CD14-positive monocyte (primary cell): ENCODE measurements at regions not wholly inside any gene's neighbourhood (a gene's known extent, or its start where the extent isn't known, plus 50 kb on each side); places are given as distances from the start of the nearest gene placed in this dataset.

Experiments used
- DNase-seq, 3 donors: peaks; one replicate each; pipeline ENCODE4 v3.0.0-alpha.2; 2011 to 2022
- H2AFZ ChIP-seq: 2 replicates; pipeline ENCODE4 v1.6.0; 2012; ENCODE audit warnings: mild to moderate bottlenecking, low read depth, low read length, inconsistent platforms; ENCODE audit not compliant: insufficient read depth, poor library complexity, severe bottlenecking
- H3K27ac ChIP-seq, 2 donors: 1 replicate in 1 of 2; 2 replicates in 1 of 2; pipeline ENCODE4 v1.5.1; 2012 to 2013; ENCODE audit warnings: low read length in 2 of 2, control low read depth in 1 of 2, inconsistent platforms in 1 of 2, low read depth in 1 of 2, mild to moderate bottlenecking in 1 of 2
- H3K27me3 ChIP-seq, 2 donors: one replicate each; pipeline versions ENCODE4 v1.6.0 to v1.6.1; 2011 to 2013; ENCODE audit warnings: low read length in 2 of 2; ENCODE audit not compliant: control insufficient read depth in 2 of 2, insufficient read depth in 2 of 2
- H3K36me3 ChIP-seq, 2 donors: replicated peaks in 1 of 2; 1 replicate in 1 of 2; 2 replicates in 1 of 2; pipeline versions ENCODE4 v1.5.1 to v1.6.1; 2012 to 2013; ENCODE audit warnings: low read length in 2 of 2, control low read depth in 1 of 2, inconsistent platforms in 1 of 2, mild to moderate bottlenecking in 1 of 2; ENCODE audit not compliant: insufficient read depth in 2 of 2, control insufficient read depth in 1 of 2
- H3K4me1 ChIP-seq, 2 donors: 1 replicate in 1 of 2; 2 replicates in 1 of 2; pipeline versions ENCODE4 v1.5.1 to v1.6.1; 2012 to 2013; ENCODE audit warnings: low read length in 2 of 2, control low read depth in 1 of 2, inconsistent platforms in 1 of 2, mild to moderate bottlenecking in 1 of 2, moderate library complexity in 1 of 2; ENCODE audit not compliant: insufficient read depth in 2 of 2, control insufficient read depth in 1 of 2
- H3K4me2 ChIP-seq: replicated peaks from 2 replicates; pipeline ENCODE3; 2012; ENCODE audit warnings: low read length, moderate library complexity, mild to moderate bottlenecking; ENCODE audit not compliant: poor library complexity, severe bottlenecking; ENCODE audit errors: extremely low read depth
- H3K4me3 ChIP-seq, 3 experiments: fragments of 200-600 bp in 1 of 3; sonication (generic) in 1 of 3; replicated peaks in 1 of 3; 1 replicate in 2 of 3; 2 replicates in 1 of 3; pipeline ENCODE4 v1.5.1; 2011 to 2013; ENCODE audit warnings: low read length in 3 of 3, mild to moderate bottlenecking in 3 of 3, control low read depth in 2 of 3, low read depth in 2 of 3, inconsistent platforms in 1 of 3, moderate library complexity in 1 of 3
- H3K79me2 ChIP-seq: 2 replicates; pipeline ENCODE4 v1.6.0; 2012; ENCODE audit warnings: mild to moderate bottlenecking, control low read depth, inconsistent platforms, low read length, moderate library complexity; ENCODE audit not compliant: insufficient read depth
- H3K9ac ChIP-seq: 2 replicates; pipeline ENCODE4 v1.6.0; 2017; ENCODE audit warnings: low read length, mild to moderate bottlenecking; ENCODE audit not compliant: insufficient read depth, poor library complexity, severe bottlenecking
- H3K9me3 ChIP-seq, 2 donors: replicated peaks in 1 of 2; 1 replicate in 1 of 2; 2 replicates in 1 of 2; pipeline versions ENCODE4 v1.5.1 to v1.6.1; 2012 to 2013; ENCODE audit warnings: low read length in 2 of 2, control low read depth in 1 of 2; ENCODE audit not compliant: control insufficient read depth in 1 of 2, insufficient read depth in 1 of 2
- H4K20me1 ChIP-seq: 2 replicates; pipeline ENCODE4 v1.6.0; 2012; ENCODE audit warnings: mild to moderate bottlenecking, low read length, control low read depth, moderate library complexity; ENCODE audit not compliant: insufficient read depth
- H3K27ac Mint-ChIP-seq, 7 donors: one replicate each; pipeline ENCODE4 v1.8.0; 2020; ENCODE audit warnings: mild to moderate bottlenecking in 7 of 7, mixed read lengths in 7 of 7, moderate library complexity in 6 of 7, inconsistent platforms in 2 of 7
- H3K27me3 Mint-ChIP-seq, 3 donors: one replicate each; pipeline ENCODE4 v1.8.0; 2021 to 2022; ENCODE audit warnings: low read depth in 3 of 3, mild to moderate bottlenecking in 3 of 3, mixed read lengths in 3 of 3, moderate library complexity in 3 of 3, inconsistent platforms in 1 of 3
- H3K36me3 Mint-ChIP-seq, 2 donors: one replicate each; pipeline ENCODE4 v1.8.0; 2020; ENCODE audit warnings: mixed read lengths in 2 of 2, inconsistent platforms in 1 of 2, mild to moderate bottlenecking in 1 of 2
- H3K4me1 Mint-ChIP-seq: one replicate; pipeline ENCODE4 v1.8.0; 2020; ENCODE audit warnings: mild to moderate bottlenecking, mixed read lengths
- H3K4me3 Mint-ChIP-seq, 2 donors: one replicate each; pipeline ENCODE4 v1.8.0; 2020; ENCODE audit warnings: mild to moderate bottlenecking in 2 of 2, mixed read lengths in 2 of 2, moderate library complexity in 1 of 2
- H3K9me3 Mint-ChIP-seq, 7 donors: one replicate each; pipeline ENCODE4 v1.8.0; 2020 to 2022; ENCODE audit warnings: mixed read lengths in 7 of 7, mild to moderate bottlenecking in 6 of 7, moderate library complexity in 6 of 7, inconsistent platforms in 2 of 7
- CTCF ChIP-seq: fragments of 200-600 bp; IDR thresholded peaks from one replicate; pipeline ENCODE4 v1.8.0; 2022; ENCODE audit warnings: antibody characterized with exemption, mild to moderate bottlenecking
- WGBS: methylation state at CpG from one replicate; pipeline ENCODE4 v1.1.5; 2013; ENCODE audit warnings: missing lambda C conversion rate; ENCODE audit not compliant: insufficient coverage; 5-methylcytosine and 5-hydroxymethylcytosine counted together
- intact Hi-C, 2 donors: fragments of 100-400 bp; cut with micrococcal nuclease; formaldehyde crosslinking; loops; one replicate each; pipeline versions ENCODE4 v1.15.0 to v1.15.1; 2023

- DNase-seq: no peak
- H2AFZ ChIP-seq: no peak overlapping the region
- TF ChIP-seq CTCF: no peak
- Mint-ChIP-seq H3K36me3 (no peaks in the 10 kb centered on the region), H3K4me3 (no peak overlapping the region), H3K4me1 (no peaks in the 10 kb centered on the region), H3K9me3 (peaks cover 0 to 16% (median 4%) of the 10 kb centered on the region in 7 donors), H3K27ac (no peak overlapping the region), H3K27me3 (peaks cover 0 to 3% (median 2%) of the 10 kb centered on the region in 3 donors)
- H3K27me3 ChIP-seq: no peaks in the 10 kb centered on the region
- no peak overlapping the region for H3K4me3 ChIP-seq
- H3K4me2 ChIP-seq: no peak overlapping the region
- no peaks in the 10 kb centered on the region for H3K79me2 ChIP-seq
- intact Hi-C loops: no loop called here
- no peak overlapping the region for H3K27ac ChIP-seq
- no peaks in the 10 kb centered on the region for H4K20me1 ChIP-seq
- no peaks in the 10 kb centered on the region for H3K36me3 ChIP-seq
- peaks cover 7 to 9% of the 10 kb centered on the region in 2 donors for H3K9me3 ChIP-seq
- no peaks in the 10 kb centered on the region for H3K4me1 ChIP-seq
- WGBS: no CpG with 5 or more reads among the region's 3 CpGs
- no peak overlapping the region for H3K9ac ChIP-seq
These were observed 178.0 kb upstream of the BLID start for GRCh38 chr11:122294041-122294440.

GRCh38 chr11:122293296-122294023 lies 177.4 kb upstream of the BLID start:
- Histone ChIP-seq H2AFZ (no peak overlapping the region), H3K79me2 (no peaks in the 10 kb centered on the region), H3K9me3 (peaks cover 2 to 6% of the 10 kb centered on the region in 2 donors), H3K9ac (no peak overlapping the region), H3K4me3 (no peak overlapping the region), H3K27ac (no peak overlapping the region), H4K20me1 (no peaks in the 10 kb centered on the region), H3K4me1 (no peaks in the 10 kb centered on the region), H3K4me2 (no peak overlapping the region), H3K27me3 (no peaks in the 10 kb centered on the region), H3K36me3 (no peaks in the 10 kb centered on the region)
- no peaks in the 10 kb centered on the region for H3K36me3 Mint-ChIP-seq
- no peaks in the 10 kb centered on the region for H3K4me1 Mint-ChIP-seq
- no peak for DNase-seq
- no peak overlapping the region for H3K27ac Mint-ChIP-seq
- 100% methylated on average over 3 of the region's 5 CpGs for WGBS
- H3K9me3 Mint-ChIP-seq: peaks cover 0 to 10% (median 3%) of the 10 kb centered on the region in 7 donors
- intact Hi-C loops: no loop called here
- no peak for TF ChIP-seq CTCF
- no peak overlapping the region for H3K4me3 Mint-ChIP-seq
- peaks cover 0 to 3% (median 2%) of the 10 kb centered on the region in 3 donors for H3K27me3 Mint-ChIP-seq
